ACHN (cell line): ENCODE measurements at regions not wholly inside any gene's neighbourhood (a gene's known extent, or its start where the extent isn't known, plus 50 kb on each side); places are given as distances from the start of the nearest gene placed in this dataset.
A peak's percentile ranks its signal among the peaks of the same experiment; 100 is the strongest.

Source experiments
- DNase-seq: peaks from one replicate; pipeline ENCODE4 v3.0.0-alpha.2; 2015
- in situ Hi-C: cut with HindIII; loops from 2 replicates; pipeline ENCODE4 v1.10.0; 2017; ENCODE audit warnings: low sequenced_read_pairs, low pct_ligation_motif_present, low pct_unique_long_range_greater_than_20kb

DNA sequence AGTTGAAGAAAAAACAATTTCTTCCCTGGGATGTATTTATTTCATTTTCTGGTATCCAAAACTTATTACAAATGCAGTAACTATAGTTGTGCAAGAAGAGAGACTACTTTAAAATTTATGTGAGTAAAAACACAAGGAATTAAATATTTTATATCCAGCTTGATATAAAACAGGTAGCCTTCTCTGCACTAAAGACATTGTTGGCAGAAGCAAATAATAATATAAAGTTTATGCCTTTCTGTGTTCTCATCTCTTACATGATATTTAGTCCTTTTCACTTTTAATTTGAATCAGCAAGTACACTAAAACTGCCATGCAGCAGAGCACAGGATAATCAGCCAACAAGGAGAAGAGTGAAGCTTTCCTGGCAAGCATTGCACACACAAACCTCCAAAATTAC lies 352.7 kb downstream of the ARL6IP6 start:
- DNase-seq, result no peak
- in situ Hi-C loops, result no loop called here

DNA sequence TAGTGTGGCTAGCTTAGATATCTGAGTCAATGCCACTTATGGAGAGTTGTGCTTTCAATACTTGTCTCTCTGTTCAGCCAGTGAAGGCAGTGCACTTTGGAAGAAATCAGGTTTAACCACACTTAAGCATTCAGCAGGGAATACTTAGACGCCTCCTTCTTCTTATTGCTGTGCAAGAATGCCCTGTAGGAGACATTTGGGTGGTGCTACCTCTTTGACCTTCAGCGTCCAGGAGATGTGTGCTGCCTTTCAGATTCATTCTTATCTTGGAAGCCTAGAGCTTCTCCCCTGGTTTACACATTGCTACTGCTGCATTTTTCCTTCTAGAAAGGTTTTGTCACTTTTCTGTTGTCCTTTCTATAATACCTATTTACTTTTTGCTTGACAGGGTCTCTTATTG lies 350.5 kb downstream of the ARL6IP6 start:
- DNase-seq, result no peak
- in situ Hi-C loops, result no loop called here

DNA sequence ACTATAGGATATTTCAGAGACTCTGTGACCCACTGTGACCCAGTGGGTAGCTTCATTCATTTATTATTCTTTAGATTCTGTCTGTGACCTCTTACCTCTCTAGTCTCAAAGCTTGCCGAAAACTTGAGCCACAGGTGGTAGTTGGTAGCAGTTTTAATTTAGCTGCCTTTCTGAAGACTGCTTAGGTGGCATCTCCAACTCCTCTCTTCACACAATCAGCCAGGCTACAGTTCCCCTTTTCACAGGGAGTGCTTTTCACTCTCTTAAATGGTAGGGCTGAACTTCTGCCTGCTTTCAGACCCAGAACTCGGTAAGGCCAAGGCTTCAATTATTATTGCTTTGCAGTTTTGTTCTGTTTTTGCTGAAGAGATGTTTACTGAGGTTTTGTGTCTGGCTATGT lies 349.6 kb downstream of the ARL6IP6 start:
- no peak for DNase-seq
- in situ Hi-C loops, result no loop called here

DNA sequence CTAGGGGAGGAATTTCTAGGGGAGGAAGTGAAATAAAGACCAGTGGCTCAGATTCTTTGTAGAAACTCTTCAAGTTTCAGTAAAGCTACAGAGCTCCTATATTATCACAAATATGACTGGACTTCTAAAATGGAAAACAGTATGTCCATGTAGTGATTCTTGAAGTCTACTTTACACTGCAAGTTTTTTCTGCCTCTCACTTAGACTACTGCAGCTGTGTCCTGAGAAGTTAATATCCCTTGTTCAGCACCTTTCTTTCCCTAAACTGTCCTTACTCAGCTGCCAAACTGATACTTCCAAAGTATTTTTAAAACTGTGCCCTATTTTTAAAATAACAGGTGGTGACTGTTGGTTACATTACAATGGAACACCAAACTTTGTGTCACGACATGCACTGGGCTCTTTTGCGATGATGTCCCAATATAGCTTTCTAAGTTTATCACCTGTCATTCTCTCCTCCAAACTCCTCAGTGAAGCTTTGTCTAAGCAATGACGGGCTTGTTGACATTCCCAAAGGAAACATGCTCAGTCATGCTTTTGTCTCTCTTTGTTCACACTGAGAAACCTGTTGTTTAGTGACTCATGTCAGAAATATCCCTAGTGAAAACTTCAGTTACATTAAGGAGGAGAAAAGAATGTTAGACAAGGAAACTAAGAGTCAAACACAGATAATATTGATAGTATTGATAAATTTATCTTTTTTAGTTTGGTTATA lies 341.1 kb downstream of the ARL6IP6 start:
- in situ Hi-C loops, result no loop called here
- peak; percentile 91 for DNase-seq

DNA sequence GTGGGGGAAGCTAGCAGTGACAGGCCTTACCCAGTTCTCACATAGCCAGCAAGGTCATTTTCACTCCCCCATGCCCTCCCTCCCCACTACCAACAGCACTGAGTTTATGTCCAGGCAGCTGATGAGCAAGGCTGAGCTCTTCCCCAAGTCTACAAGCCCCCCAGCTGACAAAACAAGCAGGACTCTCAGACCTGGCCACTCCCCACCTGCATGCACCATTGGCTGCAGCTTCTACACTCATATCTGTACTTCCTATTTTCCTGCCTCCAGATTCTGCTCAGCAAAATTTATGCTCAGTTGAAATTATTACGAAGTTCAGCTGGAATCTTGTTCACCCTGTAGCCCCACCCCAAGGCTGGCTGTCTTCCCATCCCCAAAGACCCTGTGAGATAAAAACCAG lies 339.3 kb downstream of the ARL6IP6 start:
- in situ Hi-C loops, result no loop called here
- no peak for DNase-seq

DNA sequence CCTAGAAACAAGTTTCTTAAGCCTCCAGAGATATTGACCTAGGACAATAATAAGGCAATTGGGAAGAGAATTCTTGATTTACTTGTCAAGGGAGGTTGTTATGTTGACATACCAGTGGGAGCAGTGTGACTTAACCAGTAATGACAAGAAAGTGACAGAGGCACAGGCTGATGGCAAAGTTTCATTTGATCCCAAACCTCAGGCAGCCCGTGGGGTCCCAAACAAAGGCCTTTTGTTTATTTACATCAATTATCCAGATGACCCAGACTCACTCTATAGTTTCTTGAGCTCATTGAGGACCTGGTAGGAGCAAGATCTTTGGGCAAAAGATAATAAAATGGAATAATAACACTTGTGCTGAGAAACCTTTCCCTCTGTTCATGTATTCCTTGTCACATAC lies 336.8 kb downstream of the ARL6IP6 start:
- in situ Hi-C loops, result no loop called here
- DNase-seq, result no peak

DNA sequence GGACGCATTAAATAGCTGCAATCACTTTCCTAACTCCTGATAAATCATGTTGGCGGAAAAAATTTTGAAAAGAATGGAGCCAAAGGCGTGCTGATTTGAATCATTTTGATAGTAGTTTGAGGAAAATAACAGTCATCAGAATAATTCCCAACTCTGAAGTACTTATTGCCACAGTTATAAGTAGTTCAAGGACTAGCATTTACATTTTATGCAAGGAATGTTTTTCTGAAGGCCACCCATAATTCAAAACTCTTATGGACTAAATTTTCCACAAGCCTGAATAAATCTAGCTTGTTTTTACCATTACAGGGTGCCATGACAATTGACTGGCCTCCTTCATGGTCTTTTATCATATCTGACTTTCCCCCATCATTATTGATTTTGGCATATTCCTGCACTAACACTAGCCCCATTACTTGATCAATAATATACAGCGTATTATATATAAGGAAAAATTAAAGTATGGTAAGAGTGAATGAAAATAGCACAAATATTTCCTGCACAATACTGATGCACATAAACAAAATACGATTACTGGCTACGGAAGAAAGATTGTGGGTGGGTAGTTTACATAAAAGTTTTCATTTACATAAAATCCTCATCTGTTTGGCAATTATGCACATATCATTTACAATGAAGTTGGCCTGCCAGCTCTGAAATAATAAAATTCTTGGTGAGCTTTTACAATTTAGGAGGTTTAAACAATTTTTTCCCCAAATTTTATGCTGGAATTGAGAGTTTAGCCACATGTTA lies 334.6 kb downstream of the ARL6IP6 start:
- in situ Hi-C loops, result no loop called here
- DNase-seq, result no peak

DNA sequence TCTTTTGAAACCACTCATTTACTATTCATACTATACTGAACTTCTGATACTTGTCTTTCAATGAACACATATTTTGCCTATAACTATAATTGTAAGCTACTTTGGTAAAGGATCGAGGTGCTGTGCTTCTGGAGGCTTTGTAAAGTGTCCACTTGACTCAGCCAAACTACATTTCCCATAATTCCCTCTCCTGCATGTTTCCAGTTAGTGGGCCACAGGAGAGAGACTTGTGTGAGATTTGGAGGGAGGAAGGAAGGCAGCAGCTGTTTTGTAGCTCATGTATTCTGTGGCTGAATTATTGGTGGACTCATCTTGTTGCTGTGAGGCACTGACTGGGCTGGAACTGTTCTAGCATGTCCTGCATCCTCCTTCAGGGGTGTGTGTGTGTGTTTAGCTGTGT lies 328.8 kb downstream of the ARL6IP6 start:
- in situ Hi-C loops, result no loop called here
- no peak for DNase-seq

DNA sequence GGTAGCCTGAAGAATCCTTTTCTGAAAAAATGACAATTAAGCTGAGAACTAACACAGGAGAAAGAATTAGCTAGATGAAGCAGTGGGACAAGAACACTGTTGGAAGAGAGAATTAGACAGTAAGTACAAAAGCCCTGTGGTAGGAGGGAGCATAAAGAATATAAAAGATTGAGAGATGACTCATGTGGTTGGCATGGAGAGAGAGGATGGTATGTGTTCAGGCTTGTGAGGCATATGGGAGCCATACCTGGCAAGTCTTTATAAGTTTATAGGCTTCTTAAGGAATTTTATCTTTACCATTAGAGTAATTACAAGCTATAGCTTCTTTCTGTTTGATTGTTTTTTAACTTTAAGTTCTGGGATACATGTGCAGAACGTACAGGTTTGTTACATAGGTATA lies 325.0 kb downstream of the ARL6IP6 start:
- no peak for DNase-seq

DNA sequence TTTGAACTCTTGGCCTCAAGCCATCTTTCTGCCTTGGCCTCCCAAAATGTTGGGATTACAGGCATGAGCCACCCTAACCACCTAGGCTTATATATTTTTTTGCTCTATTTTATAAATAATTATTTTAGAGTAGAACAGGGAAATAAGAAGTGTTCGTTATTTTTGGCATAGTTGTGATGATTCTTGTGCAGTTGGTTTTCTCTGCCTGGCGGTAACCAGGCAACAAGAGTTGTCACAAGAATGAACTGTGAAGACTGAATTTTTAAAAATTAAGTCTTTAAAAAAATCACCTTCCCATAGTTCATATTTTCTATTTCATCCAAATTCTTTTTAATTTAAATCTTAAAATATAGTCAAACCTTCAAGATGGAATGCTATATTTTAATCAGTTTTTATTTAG lies 310.2 kb downstream of the ARL6IP6 start:
- DNase-seq, result no peak
- in situ Hi-C loops, result no loop called here

More for the DNA sequence above, 325.0 kb downstream of the ARL6IP6 start:
- in situ Hi-C loops, result no loop called here

DNA sequence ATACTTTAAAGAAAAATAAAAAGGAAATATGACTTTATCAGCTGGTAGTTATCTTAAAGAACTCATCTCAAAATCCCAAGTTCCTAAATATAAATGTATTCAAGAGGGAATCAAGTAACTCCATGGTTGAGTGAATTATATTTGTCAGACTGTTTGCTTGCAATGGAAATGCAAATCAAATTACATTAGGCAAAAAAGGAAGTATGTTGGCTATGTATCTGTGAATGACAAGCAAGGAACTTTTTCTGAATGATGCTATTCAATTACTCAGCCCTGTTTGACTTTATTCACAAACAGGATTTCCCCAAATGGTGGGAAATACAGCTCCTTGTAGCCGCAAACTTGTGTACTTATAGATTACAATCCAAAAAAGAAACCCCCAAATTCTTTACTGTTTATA lies 309.1 kb downstream of the ARL6IP6 start:
- in situ Hi-C loops, result no loop called here
- DNase-seq, result no peak

DNA sequence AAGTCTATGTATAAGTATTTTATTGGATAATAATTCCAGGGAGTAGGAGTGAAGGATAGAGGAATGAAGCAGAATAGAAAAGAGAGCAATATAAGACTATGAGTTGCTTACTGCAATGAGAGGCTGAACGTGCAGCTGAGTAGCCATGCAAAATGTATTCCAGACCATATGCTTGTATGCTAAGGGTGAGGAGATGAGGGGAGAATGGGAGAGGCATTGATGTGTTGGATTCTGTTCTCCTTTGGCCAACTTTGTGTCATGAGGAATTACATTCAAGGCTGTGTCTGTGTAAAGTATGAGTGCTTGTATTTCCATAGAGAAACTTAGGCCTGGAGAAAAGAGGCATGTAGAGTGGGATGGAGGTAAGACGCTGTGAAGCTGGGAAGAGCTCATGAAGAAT lies 301.8 kb downstream of the ARL6IP6 start:
- DNase-seq, result no peak
- in situ Hi-C loops, result no loop called here

DNA sequence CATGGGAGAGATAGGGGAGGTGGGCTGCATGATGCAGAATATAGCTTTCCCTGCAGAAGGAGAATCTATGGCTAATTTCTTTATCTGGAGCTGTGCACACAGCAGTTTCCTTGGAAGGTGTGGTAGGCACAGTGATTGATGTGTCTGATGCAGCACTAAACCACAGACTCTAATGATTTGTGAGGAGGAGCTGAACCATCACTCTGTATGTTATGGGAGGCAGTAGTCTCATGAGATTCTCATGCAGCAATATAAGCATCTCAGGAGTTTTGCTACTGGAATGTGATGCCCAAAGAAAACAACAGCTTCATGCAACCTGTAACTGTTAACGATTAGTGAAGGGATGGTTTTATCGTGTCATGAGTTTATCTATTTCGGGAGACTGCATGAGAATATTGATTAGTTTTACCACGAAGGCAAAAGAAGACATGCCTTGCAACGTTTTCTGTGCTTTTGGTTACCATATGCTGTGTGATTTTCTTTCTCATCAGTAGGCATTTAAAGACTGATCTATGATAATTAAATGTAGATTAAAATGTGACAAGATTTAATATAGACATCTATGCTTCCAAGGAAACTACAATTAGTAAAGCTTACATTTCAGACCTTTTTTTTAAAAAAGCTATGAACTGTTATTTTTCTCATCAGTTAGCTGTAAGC lies 286.8 kb downstream of the ARL6IP6 start:
- in situ Hi-C loops, result no loop called here
- DNase-seq, result no peak

DNA sequence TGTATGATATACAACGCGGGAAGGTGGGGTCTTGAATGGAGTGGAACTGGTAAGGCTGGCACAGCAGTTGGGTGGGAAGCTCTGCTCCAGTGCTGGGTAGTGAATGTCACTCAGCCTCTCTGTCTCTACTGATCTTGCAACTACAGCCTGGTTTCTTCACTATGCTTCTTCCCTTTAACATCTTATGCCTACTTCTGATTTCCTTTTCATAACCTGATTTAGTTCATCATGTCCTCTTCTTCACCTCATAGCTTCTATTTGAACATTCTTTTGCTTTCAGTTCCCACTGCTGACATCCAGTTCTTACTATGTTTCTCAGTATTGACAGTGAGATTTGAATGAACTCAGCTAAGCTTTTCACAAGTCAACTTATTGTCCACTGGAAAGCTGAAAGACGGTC lies 286.2 kb downstream of the ARL6IP6 start:
- no peak for DNase-seq
- in situ Hi-C loops, result no loop called here

DNA sequence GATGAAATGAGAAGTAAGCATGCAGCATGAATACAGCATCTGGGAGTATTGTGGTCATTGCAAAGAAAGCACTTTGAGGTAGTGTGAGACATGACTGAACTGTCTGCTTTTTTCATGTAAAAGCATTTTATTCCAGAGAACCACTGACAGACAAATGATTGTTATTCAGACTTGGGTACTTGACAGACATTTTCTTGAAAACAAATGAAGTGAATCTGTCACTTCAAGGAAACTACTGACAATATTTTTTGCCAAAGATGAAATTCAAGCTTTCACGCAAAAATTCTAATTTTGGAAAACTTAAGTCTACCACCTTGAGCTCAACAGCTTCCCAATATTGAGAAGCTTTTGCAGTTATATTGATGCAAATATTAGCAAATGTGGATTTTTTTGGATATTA lies 255.7 kb downstream of the ARL6IP6 start:
- no peak for DNase-seq
- in situ Hi-C loops, result no loop called here

DNA sequence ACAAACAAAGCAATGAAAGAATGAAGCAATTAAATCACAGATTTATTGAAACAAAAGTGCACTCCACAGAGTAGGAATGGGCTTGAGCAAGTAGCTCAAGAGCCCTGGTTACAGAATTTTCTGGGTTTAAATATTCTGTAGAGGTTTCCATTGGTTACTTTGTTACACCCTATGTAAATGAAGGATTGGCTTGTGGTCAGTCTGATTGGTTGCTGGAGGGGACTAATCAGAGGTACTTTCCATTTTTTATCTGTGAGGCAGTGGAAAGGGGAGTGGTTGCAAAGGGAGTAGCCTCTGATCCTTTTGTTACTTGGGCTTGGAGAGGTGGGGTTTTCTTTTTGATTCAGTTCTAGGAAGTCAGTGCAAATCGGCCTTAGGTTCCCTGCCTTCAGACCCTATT lies 253.3 kb downstream of the ARL6IP6 start:
- DNase-seq, result no peak
- in situ Hi-C loops, result no loop called here

DNA sequence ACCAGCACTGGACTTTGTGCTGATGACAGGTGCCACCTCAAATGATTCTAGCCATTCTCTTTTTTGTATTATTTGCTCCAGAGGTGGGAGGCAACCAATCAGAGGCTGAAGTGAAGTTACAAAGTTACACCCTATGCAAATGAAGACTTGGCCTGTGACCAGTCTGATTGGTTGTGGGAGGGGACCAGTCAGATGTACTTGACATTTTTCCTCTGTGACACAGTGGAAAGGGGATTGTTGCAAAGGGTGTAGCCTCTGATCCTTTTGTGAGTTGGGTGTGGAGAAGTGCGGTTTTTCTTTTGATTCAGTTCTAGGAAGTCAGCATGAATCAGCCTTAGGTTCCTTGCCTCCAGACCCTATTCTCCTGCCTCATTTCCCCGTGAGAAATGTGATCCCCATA lies 244.0 kb downstream of the ARL6IP6 start:
- in situ Hi-C loops, result no loop called here
- DNase-seq, result no peak

DNA sequence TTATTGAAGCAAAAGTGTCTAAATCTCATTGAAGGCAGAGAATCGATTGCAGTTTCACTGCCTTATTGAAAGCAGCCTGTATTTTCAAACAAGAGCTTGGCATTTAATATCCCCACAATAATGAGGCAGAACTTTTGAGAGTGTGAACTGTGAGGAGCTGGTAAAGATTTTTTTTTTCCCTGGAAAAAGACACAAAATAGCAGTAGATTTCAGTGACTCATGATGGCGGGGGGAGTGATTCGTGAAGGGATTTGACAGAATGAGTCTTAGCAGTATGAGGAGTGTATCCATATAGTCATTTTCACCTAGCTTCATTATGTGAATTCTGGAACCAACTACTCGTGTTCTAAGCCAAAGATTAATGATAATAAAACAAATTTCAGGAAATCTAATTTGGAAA lies 242.9 kb downstream of the ARL6IP6 start:
- in situ Hi-C loops, result no loop called here

DNA sequence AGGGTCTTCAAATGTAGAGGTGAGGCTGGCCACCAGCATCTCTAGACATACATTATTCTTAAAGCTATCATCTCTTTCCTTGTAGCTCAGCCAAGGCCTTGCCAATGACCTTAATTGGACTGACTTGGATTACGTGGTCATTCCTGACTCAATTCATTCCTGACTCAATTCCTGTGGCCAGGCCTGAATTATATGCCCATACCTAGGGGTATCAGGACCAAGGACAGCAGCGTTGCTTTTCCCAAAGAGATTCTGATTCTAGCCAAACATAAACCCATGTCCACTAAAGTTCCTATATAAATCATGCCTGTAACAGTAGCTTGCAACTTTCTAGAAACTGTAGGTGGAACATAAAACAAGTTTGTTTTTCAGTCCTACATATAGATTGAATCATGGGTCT lies 231.7 kb downstream of the ARL6IP6 start:
- DNase-seq, result peak; percentile 44
- in situ Hi-C loops, result no loop called here

More for the DNA sequence above, 242.9 kb downstream of the ARL6IP6 start:
- no peak for DNase-seq

DNA sequence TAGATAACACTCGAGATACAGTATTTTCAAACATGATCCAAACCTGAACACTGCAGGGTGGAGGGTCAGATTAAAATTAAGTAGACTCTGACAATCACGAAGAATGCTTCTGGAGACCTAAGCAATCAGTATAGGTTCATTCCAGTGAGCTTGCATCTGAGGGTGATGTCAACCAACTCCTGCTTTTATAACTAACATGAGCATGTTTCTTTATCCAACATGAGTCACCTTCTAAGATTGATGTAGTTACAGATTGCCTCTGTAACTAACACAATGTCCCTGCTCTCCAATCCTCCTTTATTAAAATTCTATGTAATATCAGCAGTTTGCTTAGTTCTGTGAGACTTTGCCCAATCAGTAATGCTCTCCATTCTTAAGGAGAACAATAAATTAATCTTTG lies 225.7 kb downstream of the ARL6IP6 start:
- in situ Hi-C loops, result no loop called here
- no peak for DNase-seq
